ENCODE measurements at regions not wholly inside any gene's neighbourhood (a gene's known extent, or its start where the extent isn't known, plus 50 kb on each side); places are given as distances from the start of the nearest gene placed in this dataset.

- H3K27me3 ChIP-seq: no peaks in the 10 kb centered on the region
- no peak for TF ChIP-seq CTCF (IDR thresholded peaks at IDR 0.05; ENCODE audit: low read depth, low read length)
- H3K27ac ChIP-seq: no peak overlapping the region
- no peak for DNase-seq (ENCODE audit: low read depth in 1 of 2, low spot score in 1 of 2)
- no peaks in the 10 kb centered on the region for H3K36me3 ChIP-seq
- H3K9me3 ChIP-seq (ENCODE audit: low read depth): no peaks in the 10 kb centered on the region
- no peak overlapping the region for H3K4me3 ChIP-seq
- H3K4me1 ChIP-seq (ENCODE audit: low read depth): no peaks in the 10 kb centered on the region
Measured at GRCh38 chr4:100721077-100721476, 203.3 kb upstream of the EMCN start.

- DNase-seq (ENCODE audit: low read depth in 1 of 2, low spot score in 1 of 2): no peak
- no peaks in the 10 kb centered on the region for H3K36me3 ChIP-seq
- H3K4me1 ChIP-seq (ENCODE audit: low read depth): no peaks in the 10 kb centered on the region
- H3K27ac ChIP-seq: no peak overlapping the region
- no peak for TF ChIP-seq CTCF (IDR thresholded peaks at IDR 0.05; ENCODE audit: low read depth, low read length)
- no peaks in the 10 kb centered on the region for H3K9me3 ChIP-seq (ENCODE audit: low read depth)
- H3K4me3 ChIP-seq: no peak overlapping the region
- no peaks in the 10 kb centered on the region for H3K27me3 ChIP-seq
Measured at GRCh38 chr4:100716416-100716815, 198.6 kb upstream of the EMCN start.

- no peaks in the 10 kb centered on the region for H3K36me3 ChIP-seq
- H3K9me3 ChIP-seq (ENCODE audit: low read depth): no peaks in the 10 kb centered on the region
- no peak for TF ChIP-seq CTCF (IDR thresholded peaks at IDR 0.05; ENCODE audit: low read depth, low read length)
- no peaks in the 10 kb centered on the region for H3K4me1 ChIP-seq (ENCODE audit: low read depth)
- H3K27ac ChIP-seq: no peak overlapping the region
- no peaks in the 10 kb centered on the region for H3K27me3 ChIP-seq
- no peak for DNase-seq (ENCODE audit: low read depth in 1 of 2, low spot score in 1 of 2)
- no peak overlapping the region for H3K4me3 ChIP-seq
Measured at GRCh38 chr4:100708776-100709175, 191.0 kb upstream of the EMCN start.

- Histone ChIP-seq H3K36me3 (no peaks in the 10 kb centered on the region), H3K4me1 (ENCODE audit: low read depth) (no peaks in the 10 kb centered on the region), H3K9me3 (ENCODE audit: low read depth) (no peaks in the 10 kb centered on the region), H3K4me3 (no peak overlapping the region), H3K27ac (no peak overlapping the region), H3K27me3 (no peaks in the 10 kb centered on the region)
- DNase-seq (ENCODE audit: low read depth in 1 of 2, low spot score in 1 of 2): peak in 1 of 2 donors; percentile 5
- no peak for TF ChIP-seq CTCF (IDR thresholded peaks at IDR 0.05; ENCODE audit: low read depth, low read length)
Measured at GRCh38 chr4:100707786-100708185, 190.0 kb upstream of the EMCN start.

GRCh38 chr4:100696531-100696930 is 178.7 kb upstream of the EMCN start:
- Histone ChIP-seq H3K9me3 (ENCODE audit: low read depth) (no peaks in the 10 kb centered on the region), H3K27ac (no peak overlapping the region), H3K4me3 (no peak overlapping the region), H3K36me3 (no peaks in the 10 kb centered on the region), H3K27me3 (no peaks in the 10 kb centered on the region), H3K4me1 (ENCODE audit: low read depth) (peaks cover 11% of the 10 kb centered on the region)
- no peak for TF ChIP-seq CTCF (IDR thresholded peaks at IDR 0.05; ENCODE audit: low read depth, low read length)
- peak in 1 of 2 donors; percentile 6 for DNase-seq (ENCODE audit: low read depth in 1 of 2, low spot score in 1 of 2)

GRCh38 chr4:100695871-100696270 is 178.0 kb upstream of the EMCN start:
- no peaks in the 10 kb centered on the region for H3K9me3 ChIP-seq (ENCODE audit: low read depth)
- no peak overlapping the region for H3K27ac ChIP-seq
- H3K4me1 ChIP-seq (ENCODE audit: low read depth): peaks cover 11% of the 10 kb centered on the region
- no peak for DNase-seq (ENCODE audit: low read depth in 1 of 2, low spot score in 1 of 2)
- H3K27me3 ChIP-seq: no peaks in the 10 kb centered on the region
- TF ChIP-seq CTCF (IDR thresholded peaks at IDR 0.05; ENCODE audit: low read depth, low read length): no peak
- H3K4me3 ChIP-seq: no peak overlapping the region
- H3K36me3 ChIP-seq: no peaks in the 10 kb centered on the region

Measured in cardiac muscle cell (in vitro differentiated cells and primary cell).